ENCODE measurements at regions not wholly inside any gene's neighbourhood (a gene's known extent, or its start where the extent isn't known, plus 50 kb on each side); places are given as distances from the start of the nearest gene placed in this dataset.

GRCh38 chr3:94303897-94304296 lies 241.0 kb downstream of the NSUN3 start:
- Histone ChIP-seq H3K9me2 (replicated peaks; ENCODE audit: control insufficient read depth, low read length) (no peaks in the 10 kb centered on the region), H3K27ac (ENCODE audit: low read depth, low read length) (no peak overlapping the region), H3K36me3 (ENCODE audit: control insufficient read depth, low read length) (no peaks in the 10 kb centered on the region), H3K27me3 (ENCODE audit: control insufficient read depth, low read length) (no peaks in the 10 kb centered on the region), H3K79me2 (ENCODE audit: control insufficient read depth, low read length) (no peaks in the 10 kb centered on the region), H3F3A (ENCODE audit: control insufficient read depth, insufficient read depth) (no peaks in the 10 kb centered on the region), H3K4me1 (ENCODE audit: control insufficient read depth, low read length) (no peaks in the 10 kb centered on the region), H3K9me3 (ENCODE audit: control insufficient read depth, insufficient read depth, low read length) (no peaks in the 10 kb centered on the region), H3K4me3 (ENCODE audit: low read length) (no peak overlapping the region), H4K20me1 (ENCODE audit: control insufficient read depth, insufficient read depth, low read depth, low read length) (no peaks in the 10 kb centered on the region), H3K4me2 (ENCODE audit: low read length) (no peak overlapping the region)
- TF ChIP-seq, protein P1, sequence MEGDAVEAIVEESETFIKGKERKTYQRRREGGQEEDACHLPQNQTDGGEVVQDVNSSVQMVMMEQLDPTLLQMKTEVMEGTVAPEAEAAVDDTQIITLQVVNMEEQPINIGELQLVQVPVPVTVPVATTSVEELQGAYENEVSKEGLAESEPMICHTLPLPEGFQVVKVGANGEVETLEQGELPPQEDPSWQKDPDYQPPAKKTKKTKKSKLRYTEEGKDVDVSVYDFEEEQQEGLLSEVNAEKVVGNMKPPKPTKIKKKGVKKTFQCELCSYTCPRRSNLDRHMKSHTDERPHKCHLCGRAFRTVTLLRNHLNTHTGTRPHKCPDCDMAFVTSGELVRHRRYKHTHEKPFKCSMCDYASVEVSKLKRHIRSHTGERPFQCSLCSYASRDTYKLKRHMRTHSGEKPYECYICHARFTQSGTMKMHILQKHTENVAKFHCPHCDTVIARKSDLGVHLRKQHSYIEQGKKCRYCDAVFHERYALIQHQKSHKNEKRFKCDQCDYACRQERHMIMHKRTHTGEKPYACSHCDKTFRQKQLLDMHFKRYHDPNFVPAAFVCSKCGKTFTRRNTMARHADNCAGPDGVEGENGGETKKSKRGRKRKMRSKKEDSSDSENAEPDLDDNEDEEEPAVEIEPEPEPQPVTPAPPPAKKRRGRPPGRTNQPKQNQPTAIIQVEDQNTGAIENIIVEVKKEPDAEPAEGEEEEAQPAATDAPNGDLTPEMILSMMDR (IDR thresholded peaks at IDR 0.05; ENCODE audit: low read depth, low read length, poor library complexity, severe bottlenecking) = no peak
- TF ChIP-seq EZH2phosphoT487 (IDR thresholded peaks at IDR 0.05; ENCODE audit: borderline replicate concordance, low read length) = no peak

DNA sequence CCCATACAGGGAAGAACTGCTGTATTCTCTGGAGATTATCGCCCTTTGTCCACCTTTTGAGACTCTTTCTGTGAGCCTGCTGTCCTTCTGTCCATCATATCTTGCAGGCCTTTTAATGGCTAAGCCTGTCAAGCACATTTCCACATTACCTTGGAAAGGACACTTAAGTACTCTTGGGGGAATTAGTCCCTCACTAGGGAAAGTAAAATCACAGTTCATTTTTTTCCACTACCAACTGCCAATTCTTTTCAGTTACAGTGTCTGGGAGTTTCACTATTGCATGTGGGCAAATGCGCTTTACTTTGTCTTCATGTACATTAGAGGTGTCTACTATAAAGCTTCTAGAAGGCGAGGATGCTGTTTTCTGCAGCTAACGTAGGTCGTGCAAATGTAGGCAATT lies 242.1 kb downstream of the NSUN3 start:
- H3K4me3 ChIP-seq (ENCODE audit: low read length) = no peak overlapping the region
- H3K27me3 ChIP-seq (ENCODE audit: control insufficient read depth, low read length) = no peaks in the 10 kb centered on the region
- H3K4me1 ChIP-seq (ENCODE audit: control insufficient read depth, low read length) = no peaks in the 10 kb centered on the region
- no peak for TF ChIP-seq EZH2phosphoT487 (IDR thresholded peaks at IDR 0.05; ENCODE audit: borderline replicate concordance, low read length)
- TF ChIP-seq, protein P1 (IDR thresholded peaks at IDR 0.05; ENCODE audit: low read depth, low read length, poor library complexity, severe bottlenecking) = no peak
- no peak overlapping the region for H3K4me2 ChIP-seq (ENCODE audit: low read length)
- H4K20me1 ChIP-seq (ENCODE audit: control insufficient read depth, insufficient read depth, low read depth, low read length) = no peaks in the 10 kb centered on the region
- no peaks in the 10 kb centered on the region for H3K79me2 ChIP-seq (ENCODE audit: control insufficient read depth, low read length)
- no peaks in the 10 kb centered on the region for H3F3A ChIP-seq (ENCODE audit: control insufficient read depth, insufficient read depth)
- H3K27ac ChIP-seq (ENCODE audit: low read depth, low read length) = no peak overlapping the region
- H3K9me2 ChIP-seq (replicated peaks; ENCODE audit: control insufficient read depth, low read length) = no peaks in the 10 kb centered on the region
- H3K9me3 ChIP-seq (ENCODE audit: control insufficient read depth, insufficient read depth, low read length) = no peaks in the 10 kb centered on the region
- no peaks in the 10 kb centered on the region for H3K36me3 ChIP-seq (ENCODE audit: control insufficient read depth, low read length)

DNA sequence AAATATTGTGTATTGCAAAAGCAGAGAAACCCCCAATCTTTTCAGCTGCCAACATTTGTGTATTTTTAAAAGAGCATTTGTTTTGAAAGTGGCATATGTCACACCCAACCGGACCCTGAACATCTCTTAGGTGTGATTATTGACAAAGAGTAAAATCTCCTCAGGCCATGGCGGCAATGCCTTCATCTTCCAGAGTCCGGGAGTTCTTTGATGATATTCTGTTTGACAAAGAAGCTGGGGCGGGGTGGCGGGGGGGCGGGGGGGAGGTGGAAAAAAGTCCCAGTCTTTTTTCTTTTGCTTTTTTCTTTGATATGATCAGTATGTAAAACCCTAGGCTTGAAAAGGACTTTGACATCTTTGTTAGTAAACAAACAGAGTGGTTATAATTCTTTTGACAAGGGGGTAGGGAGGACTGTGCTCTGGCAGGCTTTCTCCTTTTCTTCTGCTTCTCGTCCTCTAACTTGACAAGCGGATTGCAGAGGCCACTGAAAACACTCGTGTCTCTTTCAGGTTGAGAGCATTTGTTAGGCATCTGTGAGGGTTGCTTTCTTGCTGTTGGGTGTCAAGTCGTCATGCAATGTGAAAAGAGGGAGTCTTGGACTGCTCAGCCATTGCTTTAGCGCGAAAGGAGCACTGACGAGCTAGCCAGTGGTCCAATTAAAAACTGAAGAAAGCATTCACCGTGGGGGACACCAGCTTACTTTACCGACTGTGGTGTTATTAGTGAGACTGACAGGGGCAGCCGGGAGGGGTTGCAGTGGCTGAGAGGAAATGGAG lies 243.2 kb downstream of the NSUN3 start:
- Histone ChIP-seq H3K4me1 (ENCODE audit: control insufficient read depth, low read length) (no peaks in the 10 kb centered on the region), H3K4me2 (ENCODE audit: low read length) (no peak overlapping the region), H3K79me2 (ENCODE audit: control insufficient read depth, low read length) (no peaks in the 10 kb centered on the region), H3F3A (ENCODE audit: control insufficient read depth, insufficient read depth) (no peaks in the 10 kb centered on the region), H4K20me1 (ENCODE audit: control insufficient read depth, insufficient read depth, low read depth, low read length) (no peaks in the 10 kb centered on the region), H3K9me2 (replicated peaks; ENCODE audit: control insufficient read depth, low read length) (no peaks in the 10 kb centered on the region), H3K27ac (ENCODE audit: low read depth, low read length) (no peak overlapping the region), H3K9me3 (ENCODE audit: control insufficient read depth, insufficient read depth, low read length) (no peaks in the 10 kb centered on the region), H3K36me3 (ENCODE audit: control insufficient read depth, low read length) (no peaks in the 10 kb centered on the region), H3K4me3 (ENCODE audit: low read length) (no peak overlapping the region), H3K27me3 (ENCODE audit: control insufficient read depth, low read length) (no peaks in the 10 kb centered on the region)
- TF ChIP-seq, protein P1 (IDR thresholded peaks at IDR 0.05; ENCODE audit: low read depth, low read length, poor library complexity, severe bottlenecking) = no peak
- TF ChIP-seq EZH2phosphoT487 (IDR thresholded peaks at IDR 0.05; ENCODE audit: borderline replicate concordance, low read length) = no peak

All from DOHH2 (cell line).